ENCODE measurements at regions not wholly inside any gene's neighbourhood (a gene's known extent, or its start where the extent isn't known, plus 50 kb on each side); places are given as distances from the start of the nearest gene placed in this dataset.
"Not testable (repeated sequence)": the region's sequence is repeated elsewhere in the genome, so short reads cannot be mapped to it uniquely, and the experiment has no call there.

- no peak for DNase-seq (ENCODE audit: low spot score)
These were observed 852.1 kb upstream of the LRRC4C start for GRCh38 chr11:42311514-42311913.

GRCh38 chr11:42311944-42312343 lies 852.5 kb upstream of the LRRC4C start:
- DNase-seq (ENCODE audit: low spot score): no peak

- no peak for DNase-seq (ENCODE audit: low spot score)
These were observed 855.8 kb upstream of the LRRC4C start for GRCh38 chr11:42315267-42315666.

GRCh38 chr11:42315846-42316245 lies 856.4 kb upstream of the LRRC4C start:
- no peak for DNase-seq (ENCODE audit: low spot score)

GRCh38 chr11:42319921-42320320 lies 860.5 kb upstream of the LRRC4C start:
- DNase-seq (ENCODE audit: low spot score): no peak

GRCh38 chr11:42329929-42330565 lies 870.6 kb upstream of the LRRC4C start:
- no peak for DNase-seq (ENCODE audit: low spot score)

- DNase-seq (ENCODE audit: low spot score): no peak
These were observed 878.5 kb upstream of the LRRC4C start for GRCh38 chr11:42337786-42338455.

- no peak for DNase-seq (ENCODE audit: low spot score)
These were observed 884.8 kb upstream of the LRRC4C start for GRCh38 chr11:42344204-42344792.

GRCh38 chr11:42345933-42346332 lies 886.5 kb upstream of the LRRC4C start:
- no peak for DNase-seq (ENCODE audit: low spot score)

- DNase-seq (ENCODE audit: low spot score): no peak
These were observed 904.2 kb upstream of the LRRC4C start for GRCh38 chr11:42363701-42364100.

GRCh38 chr11:42390116-42390515 lies 921.7 kb upstream of the API5 start:
- no peak for DNase-seq (ENCODE audit: low spot score)

- DNase-seq (ENCODE audit: low spot score): no peak
These were observed 914.3 kb upstream of the API5 start for GRCh38 chr11:42397483-42397882.

GRCh38 chr11:42407341-42407740 lies 904.5 kb upstream of the API5 start:
- DNase-seq (ENCODE audit: low spot score): peak; percentile 73

- DNase-seq (ENCODE audit: low spot score): no peak
These were observed 901.4 kb upstream of the API5 start for GRCh38 chr11:42410251-42410955.

- no peak for DNase-seq (ENCODE audit: low spot score)
These were observed 899.2 kb upstream of the API5 start for GRCh38 chr11:42412590-42412989.

- no peak for DNase-seq (ENCODE audit: low spot score)
These were observed 894.1 kb upstream of the API5 start for GRCh38 chr11:42417691-42418090.

- DNase-seq (ENCODE audit: low spot score): no peak
These were observed 889.7 kb upstream of the API5 start for GRCh38 chr11:42422090-42422489.

GRCh38 chr11:42434911-42435310 lies 876.9 kb upstream of the API5 start:
- DNase-seq (ENCODE audit: low spot score): not testable (repeated sequence)

- DNase-seq (ENCODE audit: low spot score): no peak
These were observed 867.4 kb upstream of the API5 start for GRCh38 chr11:42444406-42444805.

GRCh38 chr11:42462558-42463310 lies 849.1 kb upstream of the API5 start:
- DNase-seq (ENCODE audit: low spot score): no peak

GRCh38 chr11:42465623-42466022 lies 846.2 kb upstream of the API5 start:
- no peak for DNase-seq (ENCODE audit: low spot score)

- no peak for DNase-seq (ENCODE audit: low spot score)
These were observed 838.7 kb upstream of the API5 start for GRCh38 chr11:42473106-42473505.
